ENCODE measurements at regions not wholly inside any gene's neighbourhood (a gene's known extent, or its start where the extent isn't known, plus 50 kb on each side); places are given as distances from the start of the nearest gene placed in this dataset.
"Not testable (repeated sequence)": the region's sequence is repeated elsewhere in the genome, so short reads cannot be mapped to it uniquely, and the experiment has no call there.

DNA sequence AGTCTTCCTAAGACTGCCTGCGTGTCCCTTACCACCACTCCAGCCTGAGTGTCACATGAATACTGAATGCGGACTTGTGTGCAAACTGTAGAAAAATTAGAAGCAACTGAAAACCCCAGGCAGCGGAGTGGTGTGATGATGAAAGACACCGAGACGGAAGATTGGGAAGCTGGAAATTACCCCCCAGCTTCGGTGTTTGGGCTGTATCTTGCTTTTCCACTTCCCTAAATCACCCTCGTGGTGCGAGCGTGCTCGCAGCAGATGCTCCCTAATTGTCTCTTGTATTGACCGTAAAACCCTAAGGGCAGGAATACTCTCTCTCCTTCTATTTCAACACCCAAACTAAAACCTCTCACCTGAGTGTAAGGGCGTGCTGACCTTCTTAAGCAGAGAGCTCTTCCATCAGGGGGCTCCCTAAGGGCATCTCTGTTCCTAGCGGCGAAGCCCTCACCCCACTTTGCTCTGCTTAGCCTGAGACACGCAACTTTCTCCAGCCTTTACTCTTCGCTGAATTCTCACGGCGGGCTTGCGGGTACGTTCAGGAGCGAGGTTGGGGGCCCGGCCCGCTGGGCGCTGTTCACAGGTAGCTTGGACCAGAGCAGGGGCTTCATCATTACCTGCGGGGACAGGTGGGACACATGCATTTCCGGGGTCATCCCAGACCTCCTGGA is 62.4 kb downstream of the CRYBB2 start:
- no peak for DNase-seq

DNA sequence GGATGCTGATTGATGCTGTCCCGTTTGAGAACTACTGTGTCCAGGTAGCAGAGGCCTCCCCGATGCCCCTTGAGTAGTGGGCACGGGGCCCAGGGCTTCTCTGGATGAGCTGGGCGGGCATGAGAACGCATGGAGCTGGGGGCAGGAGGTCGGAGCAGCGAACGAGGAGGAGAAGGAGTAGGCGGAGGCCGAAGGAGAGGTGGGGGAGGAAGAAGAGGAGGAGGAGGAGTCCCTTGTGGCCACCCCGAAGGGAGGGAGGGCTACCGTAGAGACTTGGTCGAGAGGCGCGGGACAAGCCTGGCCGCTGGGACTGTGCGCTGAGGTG is 62.9 kb downstream of the CRYBB2 start:
- DNase-seq, result no peak

DNA sequence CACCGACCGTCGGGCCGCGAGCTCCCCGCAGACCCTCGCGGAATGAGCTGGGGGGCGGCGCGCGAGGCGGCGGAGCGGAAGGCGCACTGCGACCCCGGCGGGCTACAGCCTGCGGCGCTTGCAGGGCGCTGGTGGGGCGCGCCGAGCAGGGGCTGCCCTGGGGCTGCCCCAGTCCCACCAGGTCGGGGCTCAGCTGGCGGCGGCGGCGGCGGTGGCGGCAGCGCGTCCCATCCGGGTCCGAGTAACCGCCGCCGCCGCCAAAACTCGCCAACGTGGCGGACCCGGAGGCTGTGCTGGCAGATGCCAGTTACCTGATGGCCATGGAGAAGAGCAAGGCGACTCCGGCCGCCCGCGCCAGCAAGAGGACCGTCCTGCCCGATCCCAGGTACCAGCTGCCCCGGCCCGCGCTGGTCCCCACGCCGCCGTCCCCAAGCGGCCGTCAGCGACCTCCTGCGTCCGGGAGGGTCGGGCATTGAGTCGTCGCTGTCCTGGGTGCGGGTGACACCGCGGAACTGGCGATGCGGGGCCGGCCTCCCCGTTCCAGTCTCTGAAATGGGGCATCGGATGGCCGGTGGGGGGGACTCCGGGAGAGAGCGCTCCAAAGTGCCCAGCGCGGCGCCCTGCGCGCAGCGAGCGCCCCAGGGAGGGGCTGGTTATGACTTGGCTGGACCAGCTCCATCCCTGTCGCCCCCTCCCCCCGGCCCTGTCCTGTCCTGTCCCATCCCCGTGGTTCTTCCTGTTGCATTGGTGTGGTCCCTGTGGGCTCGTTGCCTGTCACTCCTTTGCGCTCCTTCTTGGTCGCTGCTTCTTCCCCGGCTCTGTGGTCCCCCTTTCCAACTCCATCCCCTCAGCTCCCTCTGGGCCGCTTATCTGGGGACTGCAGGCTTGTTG is 63.5 kb downstream of the CRYBB2 start:
- DNase-seq, result no peak

DNA sequence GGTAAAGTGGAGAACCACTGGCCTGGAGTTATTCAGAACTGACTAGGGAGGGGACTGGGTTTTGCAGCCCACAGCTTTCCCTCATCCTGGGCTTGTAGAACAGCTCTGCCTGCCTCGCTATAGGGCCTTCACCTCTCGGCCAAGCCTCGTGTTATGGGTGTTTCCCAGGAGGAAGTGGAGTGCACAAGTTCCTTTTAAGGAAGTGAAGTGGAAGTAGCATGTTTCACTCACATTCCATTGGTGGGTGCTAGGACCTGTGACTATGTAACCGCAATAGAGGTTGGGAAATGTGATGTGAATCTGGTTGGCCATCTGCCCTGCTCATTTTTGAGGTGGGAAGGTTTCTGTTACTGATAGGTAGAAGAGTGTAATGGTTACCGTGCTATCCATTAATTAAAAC is 69.0 kb downstream of the CRYBB2 start:
- DNase-seq, result not testable (repeated sequence)

DNA sequence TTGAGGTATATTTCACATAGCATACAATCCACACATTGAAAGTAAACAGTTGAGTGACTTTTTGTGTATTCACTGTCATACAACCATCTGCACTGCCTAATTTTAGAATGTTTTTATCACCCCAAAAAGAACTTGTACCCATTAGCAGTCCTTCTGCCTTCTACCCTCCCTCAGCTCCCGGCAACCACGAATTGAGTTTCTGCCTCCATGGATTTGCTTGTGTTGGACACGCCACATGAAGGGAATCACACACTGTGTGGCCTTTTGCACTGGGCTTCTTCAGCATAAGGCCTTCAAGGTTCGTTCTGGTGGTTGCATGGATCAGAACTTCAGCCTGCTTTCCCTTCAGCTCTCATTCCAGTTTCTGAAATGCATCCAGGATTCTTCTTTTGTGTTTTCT is 82.5 kb downstream of the CRYBB2 start:
- DNase-seq, result not testable (repeated sequence)

DNA sequence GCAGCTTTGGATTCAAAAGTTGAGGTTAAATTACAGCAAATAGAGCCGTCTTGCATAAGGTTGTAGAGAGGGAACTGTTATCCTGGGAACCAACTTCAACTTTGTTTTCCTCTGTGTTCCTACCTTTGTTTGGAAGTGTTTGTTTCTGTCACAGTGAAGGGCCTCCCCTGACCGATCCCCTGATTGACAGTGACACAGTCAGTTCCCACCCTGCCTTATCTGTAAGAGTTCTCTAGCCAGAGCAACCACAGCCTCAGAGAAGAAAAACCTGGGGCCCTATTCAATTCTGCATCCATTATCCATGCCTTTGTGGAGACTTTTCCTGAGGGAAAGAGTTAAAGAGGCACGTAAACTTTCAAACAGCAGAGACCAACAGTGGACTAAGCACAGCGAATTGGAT is 90.1 kb downstream of the CRYBB2 start:
- not testable (repeated sequence) for DNase-seq

DNA sequence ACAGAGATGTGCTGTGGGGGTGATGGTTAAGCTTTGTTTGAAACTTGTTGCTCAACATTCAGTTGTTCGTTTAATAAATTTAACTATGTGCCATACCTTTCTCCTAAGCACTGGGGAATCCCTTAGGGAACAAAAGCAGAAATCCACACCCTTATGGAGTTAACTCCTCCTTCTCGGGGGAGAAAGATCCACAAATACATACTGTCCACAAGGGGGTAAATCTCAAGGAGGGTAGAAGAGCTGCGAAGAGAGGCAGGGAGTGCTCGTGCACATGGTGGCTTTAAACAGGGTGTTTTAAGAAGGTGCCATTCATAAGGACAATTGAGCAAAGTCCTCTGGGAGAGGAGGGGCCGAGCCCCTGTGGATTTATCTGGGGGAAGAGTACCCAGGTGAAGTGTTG is 92.5 kb downstream of the CRYBB2 start:
- not testable (repeated sequence) for DNase-seq

DNA sequence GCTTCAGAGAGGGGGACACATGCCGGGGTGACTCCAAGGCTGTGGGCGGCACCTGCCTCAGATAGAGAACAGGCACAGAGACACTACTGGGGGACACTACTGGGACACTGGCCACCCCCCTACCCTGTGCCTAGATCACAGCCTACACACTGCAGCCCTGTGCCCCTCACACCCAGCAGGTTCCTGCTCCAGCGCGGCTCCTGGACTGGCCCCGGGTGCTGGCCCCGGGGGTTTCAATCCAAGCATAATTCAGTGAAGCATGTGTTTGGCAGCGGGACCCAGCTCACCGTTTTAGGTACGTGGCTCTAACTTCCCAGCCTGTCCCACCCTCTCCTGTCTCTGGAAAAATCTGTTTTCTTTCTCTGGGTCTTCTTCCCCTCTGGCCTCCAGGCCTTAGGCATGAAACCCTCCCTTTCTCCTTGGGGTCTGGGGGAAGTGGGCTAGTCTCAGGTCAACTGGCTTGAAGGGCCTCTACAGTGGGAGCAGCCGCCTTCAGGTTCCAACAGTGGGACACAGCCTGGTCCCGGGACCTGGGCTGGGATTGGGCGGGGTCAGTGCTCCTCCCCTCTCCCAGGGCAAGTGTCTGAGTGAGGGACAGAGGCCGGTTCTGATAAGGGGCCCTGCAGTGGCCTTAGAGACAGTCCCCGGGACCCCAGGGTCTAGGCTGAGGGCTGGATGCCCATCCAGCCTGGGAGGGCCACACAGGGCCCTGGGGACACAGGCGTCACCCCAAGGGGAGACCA is 98.8 kb downstream of the CRYBB2 start:
- no peak for DNase-seq

DNA sequence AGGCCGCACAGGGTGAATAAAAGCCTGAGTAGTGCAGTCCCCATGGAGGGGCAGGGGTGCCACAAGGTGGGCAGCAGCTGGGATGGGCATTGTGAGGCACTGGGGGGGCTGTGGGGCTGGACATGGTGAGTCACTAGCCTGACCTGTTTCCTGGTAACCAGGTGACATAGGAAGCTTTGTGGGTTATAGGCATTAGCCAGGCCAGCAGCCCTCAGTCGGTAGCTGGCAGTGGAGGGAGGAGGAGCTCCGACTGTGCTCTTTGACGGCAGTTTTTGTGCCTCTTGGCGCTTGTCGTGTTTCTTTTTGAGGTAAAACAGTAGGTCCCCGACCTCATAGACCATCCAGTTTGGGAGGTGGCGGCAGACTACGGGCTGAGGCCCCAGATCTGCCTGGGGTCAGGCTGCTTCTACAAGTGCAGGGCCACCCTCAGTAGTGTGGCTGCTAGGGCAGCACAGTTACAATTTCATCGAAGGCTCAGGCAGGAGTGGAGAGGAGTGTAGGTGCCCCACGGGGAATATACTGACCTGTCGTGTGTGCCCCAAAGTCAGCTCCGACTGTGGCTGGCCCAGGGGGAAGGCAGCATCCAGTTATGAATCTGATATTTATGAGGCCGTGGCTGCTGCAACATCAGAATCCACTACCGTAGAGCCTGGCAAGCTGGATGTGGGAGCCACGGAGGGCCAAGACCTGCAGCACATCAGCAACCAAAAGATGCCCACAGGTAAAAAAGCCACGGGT is 107.7 kb downstream of the CRYBB2 start:
- no peak for DNase-seq

DNA sequence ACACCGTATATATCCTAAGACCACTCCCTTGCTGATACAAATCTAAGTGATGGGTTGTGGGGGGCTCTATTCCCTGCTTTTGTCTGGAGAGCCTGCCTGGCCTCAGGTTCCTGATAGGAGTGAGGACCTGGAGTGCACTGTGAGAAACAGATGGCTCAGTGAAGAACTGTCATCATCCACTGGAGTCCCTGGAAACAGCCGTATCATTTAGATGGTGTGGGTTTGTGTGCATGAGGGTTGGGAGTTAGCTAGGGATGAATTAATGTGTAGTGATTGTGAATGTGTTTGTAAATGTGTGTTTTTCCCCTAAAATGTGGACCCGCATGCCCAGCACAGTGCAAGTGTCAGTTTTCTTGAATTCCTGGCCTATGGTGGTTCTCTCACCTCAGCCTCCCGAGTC is 111.6 kb downstream of the CRYBB2 start:
- no peak for DNase-seq

DNA sequence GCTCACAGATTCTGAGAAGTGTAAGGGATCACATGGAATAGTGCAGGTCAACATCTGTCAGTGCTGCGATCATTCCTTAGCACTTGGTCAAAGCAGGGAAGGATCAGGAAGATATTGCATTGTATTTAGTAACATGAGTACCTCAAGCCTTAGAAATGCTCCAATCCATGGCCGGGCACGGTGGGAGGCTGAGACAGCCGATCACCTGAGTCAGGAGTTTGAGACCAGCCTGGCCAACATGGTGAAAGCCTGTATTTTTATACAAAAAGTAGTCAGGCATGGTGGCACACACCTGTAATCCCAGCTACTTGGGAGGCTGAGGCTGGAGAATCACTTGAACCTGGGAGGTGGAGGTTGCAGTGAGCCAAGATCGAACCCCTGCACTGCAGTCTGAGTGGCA is 112.5 kb downstream of the CRYBB2 start:
- DNase-seq, result not testable (repeated sequence)

DNA sequence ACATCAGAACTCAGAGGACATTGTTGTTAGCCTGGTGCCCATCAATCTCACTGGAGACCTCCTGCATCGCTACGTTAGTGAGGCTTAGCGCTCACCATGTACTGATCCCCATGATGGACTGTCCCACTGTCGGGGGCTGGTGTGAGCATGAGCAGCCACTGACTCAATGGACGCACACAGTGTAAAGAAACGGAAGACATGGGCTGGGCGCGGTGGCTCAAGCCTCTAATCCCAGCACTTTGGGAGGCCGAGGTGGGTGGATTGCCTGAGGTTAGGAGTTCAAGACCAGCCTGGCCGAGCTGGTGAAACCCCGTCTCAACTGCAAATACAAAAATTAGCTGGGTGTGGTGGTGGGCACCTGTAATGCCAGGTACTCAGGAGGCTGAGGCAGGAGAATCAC is 112.9 kb downstream of the CRYBB2 start:
- DNase-seq, result no peak

DNA sequence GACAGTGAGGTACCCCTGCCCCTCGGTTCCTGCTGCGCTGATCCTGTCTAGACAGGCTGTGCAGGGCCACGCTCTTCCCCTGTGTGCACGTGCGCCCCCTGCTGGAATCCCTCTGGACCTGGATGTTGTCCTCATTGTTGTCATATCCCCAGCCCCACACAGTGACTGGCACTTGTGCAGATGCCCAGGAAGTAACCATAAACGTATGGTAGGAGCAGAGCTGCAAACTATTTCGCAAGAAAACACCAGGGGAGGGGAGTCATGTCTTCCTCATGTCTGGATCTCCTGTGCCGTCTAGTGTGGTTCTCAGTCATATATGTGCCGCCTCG is 114.7 kb downstream of the CRYBB2 start:
- peak; percentile 85 for DNase-seq

DNA sequence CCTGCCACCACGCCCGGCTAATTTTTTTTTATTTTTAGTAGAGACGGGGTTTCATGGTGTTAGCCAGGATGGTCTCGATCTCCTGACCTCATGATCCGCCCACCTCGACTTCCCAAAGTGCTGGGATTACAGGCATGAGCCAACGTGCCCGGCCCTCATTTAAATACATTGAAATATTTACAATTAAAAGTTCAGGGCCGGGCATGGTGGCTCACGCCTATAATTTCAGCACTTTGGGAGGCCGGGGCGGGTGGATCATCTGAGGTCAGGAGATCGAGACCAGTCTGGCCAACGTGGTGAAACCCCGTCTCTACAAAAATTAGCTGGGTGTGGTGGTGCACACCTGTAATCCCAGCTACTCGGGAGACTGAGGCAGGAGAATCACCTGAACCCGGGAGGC is 115.2 kb downstream of the CRYBB2 start:
- DNase-seq, result not testable (repeated sequence)

DNA sequence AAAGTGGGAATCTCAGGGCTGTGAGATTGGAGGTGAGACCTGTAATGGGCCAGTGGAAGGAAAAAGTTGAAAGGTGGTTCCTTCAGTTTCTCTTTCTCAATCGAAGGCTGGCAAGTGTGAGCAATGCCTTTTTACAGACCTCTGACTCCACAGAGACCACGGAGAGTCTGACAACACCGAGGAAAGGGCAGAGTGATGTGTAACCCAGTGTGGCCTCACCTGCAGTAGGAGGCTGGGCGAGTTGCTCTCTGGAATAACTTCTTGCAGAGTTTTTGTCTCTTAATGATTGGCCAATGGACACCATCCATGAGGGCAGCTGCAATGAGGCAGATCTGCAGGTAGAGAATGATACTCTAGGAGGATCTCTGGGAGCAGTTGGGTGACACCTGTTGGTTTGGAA is 115.8 kb downstream of the CRYBB2 start:
- DNase-seq, result not testable (repeated sequence)

DNA sequence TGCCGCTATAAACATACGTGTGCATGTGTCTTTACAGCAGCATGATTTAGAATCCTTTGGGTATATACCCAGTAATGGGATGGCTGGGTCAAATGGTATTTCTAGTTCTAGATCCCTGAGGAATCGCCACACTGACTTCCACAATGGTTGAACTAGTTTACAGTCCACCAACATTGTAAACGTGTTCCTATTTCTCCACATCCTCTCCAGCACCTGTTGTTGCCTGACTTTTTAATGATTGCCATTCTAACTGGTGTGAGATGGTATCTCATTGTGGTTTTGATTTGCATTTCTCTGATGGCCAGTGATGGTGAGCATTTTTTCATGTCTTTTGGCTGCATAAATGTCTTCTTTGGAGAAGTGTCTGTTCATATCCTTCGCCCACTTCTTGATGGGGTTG is 121.1 kb downstream of the CRYBB2 start:
- DNase-seq, result not testable (repeated sequence)

DNA sequence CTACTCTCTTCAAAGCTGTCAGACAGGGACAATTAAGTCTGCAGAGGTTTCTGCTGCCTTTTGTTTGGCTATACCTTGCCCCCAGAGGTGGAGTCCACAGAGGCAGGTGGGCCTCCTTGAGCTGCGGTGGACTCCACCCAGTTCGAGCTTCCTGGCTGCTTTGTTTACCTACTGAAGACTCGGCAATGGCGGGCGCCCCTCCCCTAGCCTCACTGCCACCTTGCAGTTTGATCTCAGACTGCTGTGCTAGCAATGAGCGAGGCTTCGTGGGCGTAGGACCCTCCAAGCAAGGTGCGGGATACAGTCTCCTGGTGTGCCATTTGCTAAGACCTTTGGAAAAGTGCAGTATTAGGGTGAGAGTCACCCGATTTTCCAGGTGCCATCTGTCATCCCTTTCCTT is 124.9 kb downstream of the CRYBB2 start:
- not testable (repeated sequence) for DNase-seq

DNA sequence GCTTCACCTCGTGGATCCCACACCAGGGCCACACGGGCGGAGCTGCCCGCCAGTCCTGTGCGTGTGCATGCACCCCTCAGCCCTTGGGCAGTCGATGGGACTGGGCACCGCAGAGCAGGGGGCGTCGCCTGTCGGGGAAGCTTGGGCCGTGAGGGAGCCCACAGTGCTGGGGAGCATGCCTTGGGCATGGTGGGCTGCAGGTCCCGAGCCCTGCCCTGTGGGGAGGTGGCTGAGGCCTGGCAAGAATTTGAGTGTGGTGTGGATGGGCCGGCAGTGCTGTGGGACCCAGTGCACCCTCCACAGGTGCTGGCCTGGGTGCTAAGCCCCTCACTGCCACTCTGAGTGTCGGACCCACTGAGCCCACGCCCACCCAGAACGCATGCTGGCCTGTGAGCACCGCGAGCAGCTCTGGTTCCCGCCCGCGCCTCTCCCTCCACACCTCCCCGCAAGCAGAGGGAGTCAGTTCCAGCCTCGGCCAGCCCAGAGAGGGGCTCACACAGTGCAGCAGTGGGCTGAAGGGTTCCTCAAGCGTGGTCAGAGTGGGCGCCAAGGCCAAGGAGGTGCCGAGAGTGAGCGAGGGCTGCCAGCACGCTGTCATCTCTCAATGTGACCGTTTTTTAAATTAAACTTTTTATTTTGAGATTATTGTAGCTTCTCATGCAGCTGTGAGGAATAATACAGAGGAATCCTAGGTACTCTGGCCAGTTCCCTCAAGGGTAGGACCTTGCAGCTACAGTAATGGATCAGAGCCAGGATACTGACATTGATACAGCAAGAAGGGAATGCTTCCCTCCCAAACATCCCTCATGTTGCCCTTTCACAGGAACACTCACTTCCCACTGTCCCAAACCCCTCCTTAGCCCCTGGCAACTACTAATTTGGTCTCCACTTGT is 127.7 kb downstream of the CRYBB2 start:
- no peak for DNase-seq

DNA sequence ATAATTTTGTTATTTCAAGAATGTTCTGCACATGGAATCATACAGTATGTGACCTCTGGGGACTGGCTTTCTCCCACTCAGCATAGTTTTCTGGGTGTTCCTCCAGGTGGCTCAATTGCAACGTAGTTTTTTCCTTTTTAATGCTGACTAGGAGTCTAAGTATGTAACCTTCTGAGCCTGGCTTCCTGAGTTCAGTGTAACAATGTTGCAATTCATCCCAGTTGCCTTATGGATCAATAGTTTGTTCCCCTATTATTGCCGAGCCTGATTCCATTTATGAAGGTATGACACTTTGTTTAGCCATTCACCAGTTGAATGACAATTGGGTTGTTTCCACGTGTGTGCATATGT is 128.3 kb downstream of the CRYBB2 start:
- DNase-seq, result no peak

DNA sequence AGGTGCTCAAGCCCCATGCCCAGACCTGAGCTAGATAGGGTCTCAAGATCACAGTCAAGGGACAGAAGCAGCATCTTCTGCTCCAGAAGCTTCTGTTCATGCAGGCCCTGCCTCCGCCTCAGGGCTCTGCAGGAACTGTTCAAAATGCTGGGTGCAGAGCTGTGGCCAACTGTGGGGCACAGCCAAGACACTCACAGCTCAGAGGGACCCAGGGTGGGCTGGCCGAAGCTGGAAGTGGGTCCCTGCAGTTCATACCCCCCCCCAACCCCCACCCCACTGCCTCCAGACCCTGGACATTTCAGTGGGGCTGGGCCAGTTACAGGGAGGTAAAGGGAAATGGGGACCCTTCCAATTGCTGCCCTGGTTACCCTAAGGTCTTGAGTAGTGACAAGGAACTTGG is 129.0 kb downstream of the CRYBB2 start:
- no peak for DNase-seq

DNA sequence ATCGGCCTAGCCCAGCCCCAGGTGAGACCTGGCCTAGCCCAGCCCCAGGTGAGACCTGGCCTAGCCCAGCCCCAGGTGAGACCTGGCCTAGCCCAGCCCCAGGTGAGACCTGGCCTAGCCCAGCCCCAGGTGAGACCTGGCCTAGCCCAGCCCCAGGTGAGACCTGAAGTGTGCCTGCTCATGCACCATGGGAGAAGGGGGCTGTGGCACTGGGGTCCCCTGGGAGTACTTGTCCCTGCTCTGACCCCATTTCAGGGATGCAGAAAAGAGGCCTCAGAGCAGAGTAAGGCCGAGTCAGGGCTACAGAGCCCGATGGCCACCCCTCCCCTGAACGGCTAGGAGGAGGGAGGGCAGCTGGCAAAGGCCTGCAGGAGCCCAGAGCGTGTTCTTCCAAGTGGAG is 129.6 kb downstream of the CRYBB2 start:
- not testable (repeated sequence) for DNase-seq

DNA sequence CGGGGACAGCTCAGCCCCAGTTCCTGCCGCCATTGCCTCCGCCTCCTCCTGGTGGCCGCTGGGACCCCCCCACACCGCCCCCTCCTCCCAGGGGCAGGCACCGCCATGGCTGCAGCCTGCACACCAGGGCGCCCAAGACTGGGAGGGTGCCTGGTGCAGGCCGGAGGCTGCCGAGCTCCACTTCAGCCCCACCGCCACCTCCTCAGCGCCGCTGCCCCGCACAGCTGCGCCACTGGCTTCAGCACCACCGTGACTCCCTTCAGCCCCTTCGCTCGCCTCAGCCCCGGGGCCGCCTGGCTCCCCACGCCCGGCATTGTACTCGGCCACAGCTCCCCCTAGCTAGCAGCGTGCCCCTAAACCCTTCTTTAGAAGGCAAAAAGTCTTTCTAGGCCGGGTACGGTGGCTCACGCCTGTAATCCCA is 131.1 kb downstream of the CRYBB2 start:
- DNase-seq, result no peak
